Fibroblast of lung (primary cell): ENCODE measurements at regions not wholly inside any gene's neighbourhood (a gene's known extent, or its start where the extent isn't known, plus 50 kb on each side); places are given as distances from the start of the nearest gene placed in this dataset.

ENCODE experiments used
- DNase-seq, 2 donors: peaks; one replicate each; pipeline versions ENCODE4 v3.0.0 to v3.0.0-alpha.2; 2010; ENCODE audit warnings: low read depth in 2 of 2
- H2AFZ ChIP-seq: 2 replicates; pipeline ENCODE4 v1.5.1; 2012; ENCODE audit warnings: low read length, control low read depth, inconsistent platforms
- H3K27ac ChIP-seq: 2 replicates; pipeline ENCODE4 v1.5.1; 2011; ENCODE audit warnings: low read length, control low read depth; ENCODE audit not compliant: insufficient read depth
- H3K27me3 ChIP-seq: 2 replicates; pipeline ENCODE4 v1.5.1; 2011; ENCODE audit warnings: mild to moderate bottlenecking, low read length; ENCODE audit not compliant: control insufficient read depth, insufficient read depth
- H3K36me3 ChIP-seq: 2 replicates; pipeline ENCODE4 v1.5.1; 2011; ENCODE audit warnings: low read length; ENCODE audit not compliant: control insufficient read depth, insufficient read depth
- H3K4me1 ChIP-seq: 2 replicates; pipeline ENCODE4 v1.5.1; 2011; ENCODE audit warnings: low read length; ENCODE audit not compliant: control insufficient read depth, insufficient read depth; ENCODE audit errors: extremely low read depth
- H3K4me2 ChIP-seq: 2 replicates; pipeline ENCODE4 v1.5.1; 2011; ENCODE audit warnings: low read length, control low read depth; ENCODE audit not compliant: insufficient read depth; ENCODE audit errors: extremely low read depth
- H3K4me3 ChIP-seq, 4 experiments: fragments of 200-600 bp in 1 of 4; sonication (generic) in 1 of 4; replicated peaks in 1 of 4; 2 replicates each; pipeline ENCODE4 v1.5.1; 2011 to 2016; ENCODE audit warnings: low read length in 4 of 4, low read depth in 3 of 4, mild to moderate bottlenecking in 3 of 4, control low read depth in 2 of 4, inconsistent platforms in 1 of 4, mixed read lengths in 1 of 4; ENCODE audit not compliant: insufficient read depth in 1 of 4; ENCODE audit errors: control extremely low read depth in 1 of 4
- H3K79me2 ChIP-seq: 2 replicates; pipeline ENCODE4 v1.5.1; 2012; ENCODE audit warnings: mild to moderate bottlenecking, low read length, inconsistent platforms; ENCODE audit not compliant: control insufficient read depth, insufficient read depth
- H3K9ac ChIP-seq: 2 replicates; pipeline ENCODE4 v1.5.1; 2011; ENCODE audit warnings: mild to moderate bottlenecking, low read length, control low read depth; ENCODE audit not compliant: insufficient read depth
- H3K9me3 ChIP-seq: 2 replicates; pipeline ENCODE4 v1.5.1; 2012; ENCODE audit warnings: low read depth, low read length; ENCODE audit not compliant: control insufficient read depth, insufficient read depth
- H4K20me1 ChIP-seq: 2 replicates; pipeline ENCODE4 v1.5.1; 2011; ENCODE audit warnings: low read length; ENCODE audit not compliant: control insufficient read depth, insufficient read depth; ENCODE audit errors: extremely low read depth
- CTCF ChIP-seq, 2 donors: IDR thresholded peaks in 1 of 2; conservative IDR thresholded peaks in 1 of 2; 1 replicate in 1 of 2; 2 replicates in 1 of 2; pipeline ENCODE4 v1.5.1; 2011 to 2012; ENCODE audit warnings: low read length in 2 of 2, control low read depth in 1 of 2, inconsistent platforms in 1 of 2, low read depth in 1 of 2, mild to moderate bottlenecking in 1 of 2
- EZH2 ChIP-seq: IDR thresholded peaks from 2 replicates; pipeline ENCODE4 v1.5.1; 2012; ENCODE audit warnings: low read length, control low read depth, mild to moderate bottlenecking; ENCODE audit errors: missing control alignments

DNA sequence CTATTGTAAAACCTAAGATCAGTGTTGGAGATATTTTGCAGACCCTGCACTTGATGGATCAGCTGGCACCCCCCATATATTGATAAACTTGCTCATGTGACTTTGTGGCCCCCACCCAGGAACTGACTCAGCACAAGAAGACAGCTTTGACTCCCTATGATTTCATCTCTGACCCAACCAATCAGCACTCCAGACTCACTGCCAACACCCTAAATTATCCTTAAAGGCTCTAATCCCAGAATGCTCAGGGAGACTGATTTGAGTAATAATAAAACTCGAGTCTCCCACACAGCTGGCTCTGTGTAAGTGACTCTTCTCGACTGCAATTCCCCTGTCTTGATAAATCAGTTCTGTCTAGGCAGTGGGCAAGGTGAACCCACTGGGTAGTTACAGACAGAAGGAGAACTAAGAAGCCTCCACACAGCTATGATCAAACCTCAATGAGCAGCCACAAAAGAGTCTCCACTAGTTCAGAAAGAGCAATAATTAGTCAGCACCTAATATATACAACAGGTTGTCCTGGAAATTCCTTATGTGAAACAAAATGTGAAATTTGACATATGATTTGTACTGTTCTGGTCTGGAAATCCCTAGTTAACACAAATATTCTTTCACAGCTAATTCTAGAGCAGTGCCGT, 52.2 kb downstream of the ACTL7B start:
- DNase-seq = peak in 1 of 2 donors; percentile 6
- no peaks in the 10 kb centered on the region for H4K20me1 ChIP-seq
- H3K36me3 ChIP-seq = no peaks in the 10 kb centered on the region
- TF ChIP-seq EZH2 (no peak), CTCF (conservative IDR thresholded peaks at IDR 0.05 in 1 of 2, IDR thresholded peaks at IDR 0.05 in 1 of 2; ENCODE audit: low read depth in 1 of 2, low read length in 2 of 2) (no peak)
- H3K9me3 ChIP-seq = no peaks in the 10 kb centered on the region
- H2AFZ ChIP-seq = no peak overlapping the region
- H3K4me3 ChIP-seq = no peak overlapping the region
- H3K27me3 ChIP-seq = no peaks in the 10 kb centered on the region
- no peaks in the 10 kb centered on the region for H3K4me1 ChIP-seq
- H3K9ac ChIP-seq = no peak overlapping the region
- H3K4me2 ChIP-seq = no peak overlapping the region
- no peaks in the 10 kb centered on the region for H3K79me2 ChIP-seq
- no peak overlapping the region for H3K27ac ChIP-seq

DNA sequence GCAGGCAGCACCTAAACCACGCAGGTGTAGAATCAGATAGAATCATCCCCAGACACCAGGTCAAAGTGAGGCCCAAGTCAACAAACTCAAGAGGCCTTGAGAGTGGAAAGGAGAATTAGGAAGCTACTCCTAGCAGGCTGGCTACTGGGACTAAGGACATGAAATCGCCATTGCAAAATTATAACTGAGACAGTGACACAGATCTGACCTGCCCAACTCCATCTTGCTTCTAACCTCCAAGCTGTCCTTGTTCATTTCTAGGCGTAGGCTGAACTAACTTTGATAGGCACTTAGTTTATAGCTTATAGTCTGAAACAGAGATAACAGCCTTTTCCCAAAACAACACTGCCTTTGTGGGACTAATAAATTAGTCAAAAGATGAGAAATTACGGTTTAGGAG, 52.8 kb downstream of the ACTL7B start:
- H4K20me1 ChIP-seq = no peaks in the 10 kb centered on the region
- no peaks in the 10 kb centered on the region for H3K36me3 ChIP-seq
- H2AFZ ChIP-seq = no peak overlapping the region
- no peak overlapping the region for H3K27ac ChIP-seq
- no peak overlapping the region for H3K4me2 ChIP-seq
- H3K9me3 ChIP-seq = no peaks in the 10 kb centered on the region
- H3K9ac ChIP-seq = no peak overlapping the region
- no peak overlapping the region for H3K4me3 ChIP-seq
- DNase-seq = no peak
- no peaks in the 10 kb centered on the region for H3K27me3 ChIP-seq
- TF ChIP-seq CTCF (conservative IDR thresholded peaks at IDR 0.05 in 1 of 2, IDR thresholded peaks at IDR 0.05 in 1 of 2; ENCODE audit: low read depth in 1 of 2, low read length in 2 of 2) = no peak
- no peak for TF ChIP-seq EZH2
- H3K4me1 ChIP-seq = no peaks in the 10 kb centered on the region
- H3K79me2 ChIP-seq = no peaks in the 10 kb centered on the region

DNA sequence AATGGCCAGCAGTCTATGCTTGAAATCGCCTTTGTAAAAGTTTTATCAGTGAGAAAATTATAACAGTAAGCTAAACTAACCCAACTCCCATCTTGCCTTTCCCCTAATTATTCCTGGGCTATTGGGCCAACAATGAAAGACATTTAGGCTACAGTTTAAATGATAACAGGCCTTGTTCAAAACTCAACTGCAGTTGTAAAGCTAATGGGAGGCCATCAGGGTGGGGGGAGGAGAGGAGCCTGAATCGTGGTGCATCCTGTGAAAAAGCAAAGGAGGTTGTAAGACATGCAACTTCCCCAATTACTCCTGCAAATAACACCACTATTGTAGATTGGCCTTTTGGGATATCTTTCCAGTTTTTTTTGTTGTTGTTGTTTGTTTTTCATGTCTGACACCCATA, 53.8 kb downstream of the ACTL7B start:
- H3K27me3 ChIP-seq = no peaks in the 10 kb centered on the region
- H3K9ac ChIP-seq = no peak overlapping the region
- H3K4me3 ChIP-seq = no peak overlapping the region
- no peak overlapping the region for H2AFZ ChIP-seq
- no peaks in the 10 kb centered on the region for H3K9me3 ChIP-seq
- no peaks in the 10 kb centered on the region for H3K79me2 ChIP-seq
- no peaks in the 10 kb centered on the region for H3K4me1 ChIP-seq
- no peak overlapping the region for H3K4me2 ChIP-seq
- H4K20me1 ChIP-seq = no peaks in the 10 kb centered on the region
- H3K36me3 ChIP-seq = no peaks in the 10 kb centered on the region
- DNase-seq = no peak
- no peak overlapping the region for H3K27ac ChIP-seq
- TF ChIP-seq EZH2 = no peak
- TF ChIP-seq CTCF (conservative IDR thresholded peaks at IDR 0.05 in 1 of 2, IDR thresholded peaks at IDR 0.05 in 1 of 2; ENCODE audit: low read depth in 1 of 2, low read length in 2 of 2) = no peak
